ENCODE measurements at regions not wholly inside any gene's neighbourhood (a gene's known extent, or its start where the extent isn't known, plus 50 kb on each side); places are given as distances from the start of the nearest gene placed in this dataset.

- DNase-seq = no peak
These were observed 99.7 kb upstream of the VPREB1 start for GRCh38 chr22:22144858-22145257.

DNA sequence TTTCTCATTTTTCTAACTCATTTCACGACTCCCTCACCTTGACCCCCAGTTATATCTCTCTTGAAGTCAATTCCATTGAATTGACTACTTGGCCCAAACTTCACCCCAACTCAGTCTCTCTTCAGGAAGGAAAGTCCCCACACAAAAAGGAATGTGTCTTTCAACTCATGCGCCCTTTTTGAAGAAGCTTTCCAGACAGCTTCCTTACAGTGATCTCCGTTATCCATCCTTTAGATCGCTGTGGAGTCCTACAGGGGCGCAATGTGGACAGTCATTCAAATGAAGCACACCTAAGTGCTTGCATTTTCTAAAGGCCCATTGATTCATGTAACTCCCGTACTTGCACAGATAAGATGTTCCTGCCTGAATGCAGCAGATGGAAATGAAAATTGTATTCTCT is 101.1 kb upstream of the VPREB1 start:
- no peak for DNase-seq

DNA sequence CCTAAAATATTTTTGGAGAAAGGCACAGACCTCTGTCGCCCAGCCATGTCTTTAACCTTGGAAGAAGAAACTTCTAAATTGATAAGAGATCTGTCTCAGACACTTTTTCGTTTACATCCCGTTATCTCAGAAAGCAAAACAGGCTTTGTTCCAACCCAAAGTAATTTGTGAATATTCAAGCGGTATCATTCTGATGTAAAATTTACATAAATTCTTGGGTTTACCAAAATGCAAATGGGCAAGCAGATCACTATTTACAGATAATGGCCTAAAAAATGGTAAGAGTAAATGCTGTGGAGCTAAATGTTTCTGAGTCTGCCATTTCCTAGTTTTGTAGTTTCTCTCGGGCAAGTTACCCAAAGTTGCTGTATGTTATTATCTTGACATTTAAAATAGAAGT is 101.9 kb upstream of the VPREB1 start:
- no peak for DNase-seq

DNA sequence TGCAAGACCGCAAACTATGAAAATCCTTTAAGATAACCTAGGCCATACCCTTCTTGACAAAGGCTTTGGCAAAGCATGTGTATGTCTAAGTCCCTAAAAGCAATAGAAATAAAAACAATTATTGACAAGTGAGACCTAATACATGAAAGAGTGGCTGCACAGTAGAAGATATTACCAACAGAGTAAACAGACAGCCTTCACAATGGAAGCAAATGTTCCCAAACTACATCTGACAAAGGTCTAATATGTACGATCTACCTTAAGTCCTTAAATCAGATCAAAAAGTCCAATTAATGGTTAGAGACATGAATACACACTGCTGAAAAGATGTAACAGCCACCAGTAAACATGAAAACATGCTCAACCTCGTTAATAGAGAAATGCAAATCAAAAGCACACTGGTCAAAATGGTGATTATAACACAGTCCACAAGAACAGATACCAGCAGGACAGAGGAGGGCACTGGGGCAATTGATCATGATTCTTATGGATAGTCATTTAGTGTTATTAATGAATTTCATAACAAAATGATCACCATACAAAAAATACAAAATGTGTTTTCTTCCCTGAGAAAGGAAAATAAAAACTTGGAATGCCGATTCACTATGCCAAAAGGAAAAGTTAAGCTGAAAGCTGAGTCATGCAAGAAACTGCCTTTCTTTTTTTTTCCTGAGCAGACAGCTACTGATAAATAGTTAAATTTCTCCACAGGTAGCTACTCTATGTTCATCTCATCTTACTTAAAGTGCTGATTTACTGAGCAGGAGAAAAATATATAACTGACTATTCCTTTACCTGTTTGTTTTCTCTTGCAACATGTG is 102.6 kb upstream of the VPREB1 start:
- no peak for DNase-seq

DNA sequence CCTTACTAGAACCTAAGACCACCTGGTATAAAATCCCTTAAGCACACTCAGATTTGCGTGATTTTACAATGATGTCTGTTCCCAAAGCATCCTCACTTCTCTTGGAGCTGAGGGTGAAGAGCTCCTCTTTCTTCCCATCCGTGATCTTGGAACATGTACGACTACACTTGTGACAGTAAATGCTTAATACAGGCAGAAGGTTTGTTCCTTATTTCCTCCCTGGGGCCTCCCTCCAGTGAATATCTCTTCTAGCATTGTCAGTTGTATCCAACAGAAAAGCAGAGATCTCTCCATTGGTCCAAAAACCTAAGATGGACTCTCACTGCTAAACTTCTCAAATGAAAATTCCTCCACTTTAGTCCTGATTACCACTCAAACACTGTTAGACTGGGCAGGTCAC is 103.6 kb upstream of the VPREB1 start:
- DNase-seq = no peak

- DNase-seq = no peak
These were observed 105.2 kb upstream of the VPREB1 start for GRCh38 chr22:22139364-22139763.

GRCh38 chr22:22138915-22139314 is 105.7 kb upstream of the VPREB1 start:
- DNase-seq = no peak

DNA sequence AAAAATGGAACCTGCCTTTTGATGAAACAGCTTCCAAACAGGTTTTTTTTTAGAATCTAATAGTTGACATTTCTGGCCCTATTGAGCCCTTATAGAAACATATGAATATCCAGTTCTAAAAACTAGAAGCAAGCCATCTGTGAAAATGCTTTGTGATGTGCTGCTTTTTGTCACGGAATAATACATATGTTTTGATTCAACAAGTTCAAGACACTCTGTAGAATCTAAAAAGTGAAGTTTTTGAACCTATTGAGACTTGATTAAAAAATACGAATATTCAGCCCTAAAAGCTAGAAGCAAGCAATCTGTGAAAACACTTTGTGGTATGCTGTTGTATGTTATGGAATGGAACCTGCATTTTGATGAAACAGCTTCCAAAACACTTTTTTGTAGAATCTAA is 106.7 kb upstream of the VPREB1 start:
- DNase-seq = no peak

DNA sequence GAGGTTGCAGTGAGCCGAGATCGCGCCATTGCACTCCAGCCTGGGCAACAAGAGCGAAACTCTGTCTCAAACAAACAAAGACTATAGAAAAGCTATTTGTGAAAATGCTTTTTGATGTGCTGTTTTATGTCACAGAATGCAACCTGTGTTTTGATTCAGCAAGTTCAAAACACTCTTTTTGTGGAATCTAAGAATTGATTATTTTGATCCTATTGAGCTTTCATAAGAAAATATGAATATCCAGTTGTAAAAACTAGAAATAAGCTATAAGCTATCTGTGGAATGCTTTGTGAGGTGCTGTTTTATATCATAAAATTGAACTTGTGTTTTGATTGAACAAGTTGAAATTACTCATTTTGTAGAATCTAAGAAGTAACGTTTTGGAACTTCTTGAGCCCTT is 110.7 kb upstream of the VPREB1 start:
- DNase-seq = no peak

GRCh38 chr22:22130953-22131608 is 113.5 kb upstream of the VPREB1 start:
- DNase-seq = no peak

GRCh38 chr22:22129387-22129786 is 115.2 kb upstream of the VPREB1 start:
- DNase-seq = no peak

DNA sequence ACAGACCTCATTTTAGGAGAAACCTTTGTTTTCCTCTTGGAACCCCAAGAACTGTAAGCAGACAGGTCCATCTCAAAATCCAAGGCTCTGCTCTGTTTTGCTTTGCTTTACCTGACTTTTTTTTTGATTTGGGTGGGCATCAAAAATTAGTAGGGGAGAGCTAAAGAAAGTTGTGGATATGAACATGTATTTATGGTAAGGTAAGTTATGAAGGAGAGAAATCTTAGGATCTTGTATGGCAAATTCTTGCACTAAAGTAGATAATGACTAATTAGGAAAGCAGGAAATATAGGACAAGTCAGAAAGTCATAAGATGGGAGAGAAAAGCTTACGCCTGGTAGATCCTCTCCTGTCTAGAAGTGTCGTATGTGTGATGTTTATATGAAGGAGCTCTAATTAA is 116.1 kb upstream of the VPREB1 start:
- no peak for DNase-seq

DNA sequence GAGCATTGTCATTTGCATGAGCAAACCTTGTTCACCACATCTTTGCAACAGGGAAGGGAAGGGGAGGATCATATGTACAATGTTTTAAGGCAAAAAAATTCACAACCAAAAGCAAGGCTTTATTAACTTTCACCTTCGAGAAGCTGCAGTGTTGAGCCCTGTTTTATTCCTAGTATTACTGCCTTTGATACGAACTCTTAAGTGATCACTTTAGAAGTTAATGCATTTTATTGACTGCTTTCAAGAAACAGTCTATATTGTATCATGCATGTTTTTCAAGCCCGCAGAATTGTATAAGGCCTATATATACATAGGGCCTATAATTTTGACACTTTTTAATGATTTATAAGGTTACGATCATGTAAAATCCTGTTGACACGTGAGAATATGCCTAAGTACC is 117.5 kb upstream of the VPREB1 start:
- DNase-seq = no peak

- no peak for DNase-seq
These were observed 118.8 kb upstream of the VPREB1 start for GRCh38 chr22:22125579-22126468.

DNA sequence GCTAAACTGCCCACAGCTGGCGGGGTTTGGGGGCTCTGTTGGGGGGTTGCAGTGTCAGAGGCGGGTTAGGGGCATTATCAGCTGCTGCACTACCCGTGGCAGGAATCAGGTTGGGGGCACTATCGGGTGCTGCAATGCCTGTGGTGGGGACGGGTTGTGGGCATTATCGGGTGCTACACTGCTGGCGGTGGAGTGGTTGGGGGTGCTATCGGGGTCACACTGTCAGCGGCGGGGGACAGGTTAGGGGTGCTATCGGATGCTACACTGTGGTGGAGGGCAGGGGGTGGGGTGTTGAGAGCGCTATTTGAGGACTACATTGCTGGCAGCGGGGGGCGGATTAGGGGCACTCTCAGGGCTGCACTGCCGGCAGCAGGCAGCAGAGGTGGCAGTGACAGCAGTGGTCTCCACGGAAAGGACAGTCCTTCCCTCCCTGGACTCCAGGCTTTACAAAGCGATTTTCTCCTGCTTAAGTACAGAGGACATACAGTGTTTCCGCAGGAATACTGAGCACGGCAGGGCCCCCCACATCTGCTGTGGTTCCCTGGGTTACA is 119.5 kb upstream of the VPREB1 start:
- no peak for DNase-seq

- DNase-seq = no peak
These were observed 120.2 kb upstream of the VPREB1 start for GRCh38 chr22:22124374-22124773.

GRCh38 chr22:22123960-22124278 is 120.7 kb upstream of the VPREB1 start:
- DNase-seq = no peak

DNA sequence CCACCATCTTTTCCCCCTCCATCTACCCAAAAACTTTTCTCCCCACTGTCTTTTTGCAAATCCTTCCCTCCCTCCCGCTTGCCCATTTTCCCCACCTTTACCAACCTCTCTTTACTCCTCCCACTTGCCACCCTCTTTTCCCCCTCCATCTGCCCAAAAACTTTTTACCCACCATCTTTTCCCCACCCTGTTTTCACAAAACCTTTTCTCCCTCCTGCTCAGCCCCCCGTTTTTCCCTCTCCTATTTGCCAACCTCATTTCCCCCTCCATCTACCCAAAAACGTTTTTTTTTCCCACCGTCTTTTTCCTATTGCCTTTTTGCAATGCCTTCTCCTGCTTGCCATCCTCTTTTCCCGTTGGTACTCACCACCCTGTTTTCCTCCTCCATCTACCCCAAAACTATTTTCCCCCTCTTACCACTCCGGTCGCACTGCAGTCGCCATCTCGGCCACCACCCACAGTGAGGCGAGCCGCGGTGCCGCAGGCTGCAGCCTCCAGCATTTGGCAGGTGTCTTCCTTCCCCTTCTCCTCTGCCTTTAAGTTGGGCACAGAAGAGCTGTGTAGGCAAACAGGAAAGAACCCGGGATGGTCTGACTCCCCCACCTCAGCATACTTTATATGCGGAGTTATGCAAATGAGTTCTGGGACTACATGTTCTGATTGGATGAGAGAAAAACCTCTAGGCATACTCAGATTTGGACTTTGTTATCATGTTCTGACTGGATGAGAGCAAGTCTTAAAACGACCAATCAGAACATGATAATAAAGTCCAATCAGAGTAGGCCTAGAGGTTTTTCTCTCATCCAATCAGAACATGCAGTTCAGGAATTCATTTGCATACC is 121.2 kb upstream of the VPREB1 start:
- no peak for DNase-seq

- no peak for DNase-seq
These were observed 122.1 kb upstream of the VPREB1 start for GRCh38 chr22:22122348-22123117.

DNA sequence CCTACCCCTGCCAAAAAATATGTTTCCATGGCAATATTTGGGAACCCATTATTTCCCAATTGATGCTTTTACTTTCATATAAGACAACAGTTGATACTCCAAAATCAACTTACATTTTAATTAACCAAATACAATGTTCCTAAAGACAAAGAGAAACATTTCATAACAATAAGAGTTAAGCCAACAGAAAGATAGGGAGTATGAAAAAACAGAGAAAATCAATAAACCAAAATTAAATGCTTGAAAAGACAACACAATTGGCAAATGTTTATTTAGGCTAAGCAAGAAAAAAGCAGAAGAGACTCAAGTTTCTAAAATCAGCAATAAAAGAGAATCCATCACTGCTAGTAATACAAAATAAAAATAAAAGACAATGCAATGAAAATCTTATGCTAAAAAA is 123.1 kb upstream of the VPREB1 start:
- DNase-seq = no peak

- no peak for DNase-seq
These were observed 124.4 kb upstream of the VPREB1 start for GRCh38 chr22:22120160-22120559.

DNA sequence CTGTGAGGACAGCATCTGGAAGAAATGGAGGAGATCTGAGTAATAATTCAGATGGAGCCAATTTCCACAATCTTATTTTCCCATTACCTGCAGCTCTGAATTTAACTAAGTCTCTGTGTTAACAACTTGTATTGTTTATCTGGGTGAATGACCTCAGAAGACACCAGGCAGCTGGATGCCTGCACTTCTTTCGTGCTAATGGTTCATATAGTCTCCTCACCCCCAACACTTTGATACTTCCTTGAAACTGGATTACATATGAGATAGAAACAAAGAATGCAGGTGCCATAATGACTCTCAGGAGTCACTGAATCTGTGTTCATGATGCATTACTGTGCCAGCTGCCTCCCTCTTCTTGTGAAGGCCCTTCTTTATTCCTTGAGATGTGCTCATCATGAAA is 125.6 kb upstream of the VPREB1 start:
- no peak for DNase-seq
